Panc1 (cell line): ENCODE measurements at regions not wholly inside any gene's neighbourhood (a gene's known extent, or its start where the extent isn't known, plus 50 kb on each side); places are given as distances from the start of the nearest gene placed in this dataset.

Experiments used
- CTCF ChIP-seq: fragments of 450-650 bp; IDR thresholded peaks from 2 replicates; pipeline ENCODE4 v1.5.1; 2017; ENCODE audit warnings: mild to moderate bottlenecking
- POLR2AphosphoS5 ChIP-seq: IDR thresholded peaks from 2 replicates; pipeline ENCODE4 v1.6.1; 2012; ENCODE audit warnings: mild to moderate bottlenecking, low read depth, low read length, moderate library complexity

GRCh38 chr5:167356374-167356773 lies 935.1 kb upstream of the WWC1 start:
- TF ChIP-seq CTCF = no peak
- TF ChIP-seq POLR2AphosphoS5 = no peak
